AG08396 (cell line): ENCODE measurements at regions not wholly inside any gene's neighbourhood (a gene's known extent, or its start where the extent isn't known, plus 50 kb on each side); places are given as distances from the start of the nearest gene placed in this dataset.

ENCODE experiments used
- DNase-seq: peaks from one replicate; pipeline ENCODE4 v3.0.0; 2012; ENCODE audit warnings: low spot score, mixed read lengths

GRCh38 chr7:25314731-25315267 is 86.5 kb upstream of the NPVF start:
- DNase-seq: no peak

- no peak for DNase-seq
Observed at GRCh38 chr7:25316366-25316765, 88.1 kb upstream of the NPVF start.

DNA sequence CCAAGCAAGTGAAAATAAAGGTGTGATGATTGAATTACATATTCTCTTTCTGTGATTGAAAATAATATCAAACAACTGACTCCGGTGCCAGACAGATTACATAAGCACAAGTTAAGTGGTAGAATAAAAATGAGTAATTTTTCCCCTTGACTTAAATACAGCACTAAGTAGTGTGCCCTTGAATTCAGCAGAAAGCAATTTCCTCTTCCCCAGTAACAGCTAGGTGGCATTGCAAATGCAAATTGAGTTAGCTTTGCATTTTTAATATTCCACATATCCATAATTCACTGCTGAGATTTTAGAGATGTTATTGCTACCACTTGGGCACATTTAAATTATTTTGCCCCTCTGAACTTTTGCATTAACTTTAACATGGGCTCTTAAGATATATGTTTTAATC is 89.8 kb upstream of the NPVF start:
- DNase-seq: no peak

DNA sequence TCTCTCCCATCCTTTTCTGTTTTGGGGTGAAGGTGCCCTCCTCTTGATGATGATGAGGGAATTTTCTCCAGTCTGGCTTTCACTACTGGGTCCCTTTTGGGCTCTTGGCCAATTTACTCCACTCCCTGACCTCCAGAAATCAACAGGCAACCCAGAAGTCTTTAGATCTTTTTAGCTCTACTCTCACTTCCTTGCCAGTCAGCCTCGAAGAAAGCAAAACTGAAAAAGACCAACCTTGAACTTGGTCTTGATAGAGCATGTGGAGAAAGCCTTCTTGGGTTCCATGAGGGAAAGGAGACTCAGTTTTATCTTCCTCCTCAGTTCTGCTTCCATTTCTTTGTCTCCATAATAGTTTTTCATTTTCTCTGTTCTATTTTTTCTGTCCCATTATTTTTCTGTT is 91.4 kb upstream of the NPVF start:
- no peak for DNase-seq

DNA sequence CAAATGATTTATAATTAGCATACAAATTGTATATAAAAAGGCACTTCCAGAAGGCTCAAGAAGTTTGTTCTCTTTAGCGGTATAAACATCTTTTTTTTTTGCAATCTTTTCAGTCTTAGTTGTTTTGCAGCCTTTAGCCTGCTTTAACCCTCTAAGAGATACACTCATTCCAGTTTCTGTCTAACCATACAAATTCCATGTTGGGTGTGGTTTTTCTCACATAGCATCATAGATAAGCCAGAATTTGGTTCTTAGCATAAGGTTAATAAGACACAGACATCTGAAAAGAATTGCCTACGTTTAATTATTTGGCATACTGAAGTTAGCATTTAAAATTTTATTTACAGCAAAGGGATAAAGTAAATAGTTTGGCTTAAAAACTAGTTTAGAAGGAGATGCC is 92.5 kb upstream of the NPVF start:
- DNase-seq: no peak

- DNase-seq: no peak
Observed at GRCh38 chr7:25321424-25321823, 93.1 kb upstream of the NPVF start.

DNA sequence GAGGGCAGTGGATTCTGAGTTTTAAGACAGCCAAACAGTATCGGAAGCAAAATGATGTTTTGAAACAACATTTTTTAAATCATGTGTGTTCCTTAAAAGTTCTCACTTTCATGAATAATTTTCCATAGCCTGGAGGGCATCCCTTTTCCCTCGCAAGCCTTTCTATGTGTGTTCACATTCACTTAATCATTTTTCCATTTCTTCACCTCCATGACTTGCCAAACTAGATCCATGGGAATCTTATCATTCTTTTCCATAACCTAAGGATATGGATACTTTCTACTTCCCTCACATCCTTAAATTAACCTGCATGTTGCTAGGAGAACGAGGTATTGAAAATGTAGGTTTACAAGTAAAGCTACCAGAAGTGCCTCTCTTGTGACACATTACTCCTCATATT is 94.2 kb upstream of the NPVF start:
- DNase-seq: no peak

DNA sequence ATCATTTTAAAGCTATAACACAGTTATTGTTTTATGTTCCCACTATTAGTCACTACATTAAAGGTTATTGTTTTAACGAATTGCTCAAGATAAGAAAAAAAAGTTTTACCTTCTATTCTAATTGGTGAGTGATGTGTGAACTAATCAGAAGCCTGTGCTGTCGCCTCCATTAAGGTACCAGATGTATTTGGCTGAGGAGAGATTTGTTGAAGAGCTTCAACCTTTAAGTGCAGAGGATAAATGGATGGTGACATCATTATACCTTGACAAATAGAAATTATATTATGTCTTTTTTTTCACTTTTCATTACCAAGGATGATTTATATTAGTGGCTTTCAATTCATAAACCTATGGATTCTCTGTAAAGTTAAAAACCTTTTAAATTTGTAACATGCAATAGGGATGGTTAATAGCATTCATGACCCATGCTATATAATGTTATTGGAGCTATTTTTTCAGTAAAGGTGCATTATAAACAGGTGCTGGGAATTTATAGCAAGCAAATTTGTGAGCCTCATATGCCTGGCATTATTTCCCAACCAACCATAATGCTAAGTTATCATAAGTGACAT is 97.0 kb upstream of the NPVF start:
- DNase-seq: no peak

- DNase-seq: no peak
Observed at GRCh38 chr7:25326501-25327156, 98.3 kb upstream of the NPVF start.

DNA sequence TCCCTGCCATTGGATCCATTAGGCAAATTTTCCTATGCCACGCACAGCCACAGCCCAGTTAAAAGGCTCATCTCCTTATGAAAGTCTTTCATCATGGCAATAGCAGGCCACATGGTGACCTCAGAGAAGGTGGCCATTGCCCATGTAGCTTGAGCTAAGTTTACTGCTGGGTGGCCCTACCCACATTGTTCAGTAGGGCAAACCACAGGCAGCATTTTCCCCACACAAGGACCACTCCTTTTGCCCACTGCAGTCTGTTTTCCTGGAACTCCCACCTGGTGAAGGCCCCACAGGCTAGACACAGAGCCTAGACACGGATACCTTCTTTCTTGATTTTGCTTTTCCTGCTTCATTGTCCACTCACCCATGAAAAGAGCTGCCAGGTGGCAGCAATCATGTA is 101.5 kb upstream of the NPVF start:
- no peak for DNase-seq

- DNase-seq: no peak
Observed at GRCh38 chr7:25333296-25333928, 105.1 kb upstream of the NPVF start.

GRCh38 chr7:25347360-25348066 is 119.2 kb upstream of the NPVF start:
- DNase-seq: no peak

DNA sequence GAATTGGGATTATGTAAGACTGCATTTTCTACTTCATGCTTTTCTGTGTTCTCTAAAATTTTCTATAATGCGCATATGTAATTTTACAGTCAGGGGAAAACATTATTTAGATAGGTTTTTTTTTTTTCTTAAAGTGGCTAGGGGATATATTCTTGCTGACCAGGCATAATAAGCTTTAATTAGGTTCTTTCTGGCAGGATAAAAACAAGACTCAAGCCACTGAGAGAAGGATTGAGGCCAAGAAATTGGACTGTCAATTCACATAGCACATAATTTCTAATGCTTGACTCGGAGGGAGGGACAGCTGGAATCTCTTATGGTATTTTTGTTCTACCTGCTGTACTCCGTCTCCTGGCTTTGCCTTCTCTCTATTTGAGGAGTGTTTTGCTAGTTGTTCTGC is 119.8 kb upstream of the NPVF start:
- no peak for DNase-seq

- DNase-seq: no peak
Observed at GRCh38 chr7:25349283-25350017, 121.2 kb upstream of the NPVF start.

DNA sequence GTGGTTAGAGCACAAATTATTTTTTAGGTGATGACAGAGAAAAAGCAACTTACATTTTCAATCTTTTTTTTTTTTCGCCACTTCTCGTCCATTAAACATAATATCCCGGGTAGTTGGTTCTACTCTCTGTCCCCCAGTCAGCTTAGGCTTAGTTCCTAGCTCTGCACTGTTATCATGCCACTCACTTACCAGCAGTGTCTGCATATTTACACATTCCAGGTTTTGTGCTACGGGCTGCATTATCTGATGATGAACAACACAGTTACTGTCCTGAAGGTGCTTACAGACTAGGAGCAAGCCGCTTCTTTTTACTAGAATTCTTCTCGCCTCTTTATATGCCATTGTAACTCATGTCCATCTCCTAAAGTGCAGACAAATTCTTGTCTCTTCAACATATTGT is 121.8 kb upstream of the NPVF start:
- DNase-seq: no peak

GRCh38 chr7:25351761-25352160 is 123.5 kb upstream of the NPVF start:
- DNase-seq: no peak

DNA sequence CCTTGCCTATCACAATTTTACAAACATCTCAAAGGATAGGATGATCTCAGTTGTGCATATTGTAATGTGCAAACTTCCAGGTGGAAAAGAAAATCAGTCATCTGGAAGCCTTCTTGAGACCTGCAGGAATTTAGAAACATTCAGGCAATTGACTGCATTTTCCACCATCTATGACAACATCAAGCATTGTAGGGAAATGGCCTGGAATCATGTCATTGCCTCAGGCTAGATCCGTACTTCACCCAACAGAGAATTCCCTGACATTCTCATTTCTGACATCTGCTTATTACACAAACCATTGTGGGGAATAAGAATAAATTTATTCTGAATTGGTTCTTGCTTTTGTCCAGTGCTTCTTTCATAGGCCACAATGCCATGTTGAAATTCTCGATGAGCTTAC is 124.9 kb upstream of the NPVF start:
- no peak for DNase-seq

DNA sequence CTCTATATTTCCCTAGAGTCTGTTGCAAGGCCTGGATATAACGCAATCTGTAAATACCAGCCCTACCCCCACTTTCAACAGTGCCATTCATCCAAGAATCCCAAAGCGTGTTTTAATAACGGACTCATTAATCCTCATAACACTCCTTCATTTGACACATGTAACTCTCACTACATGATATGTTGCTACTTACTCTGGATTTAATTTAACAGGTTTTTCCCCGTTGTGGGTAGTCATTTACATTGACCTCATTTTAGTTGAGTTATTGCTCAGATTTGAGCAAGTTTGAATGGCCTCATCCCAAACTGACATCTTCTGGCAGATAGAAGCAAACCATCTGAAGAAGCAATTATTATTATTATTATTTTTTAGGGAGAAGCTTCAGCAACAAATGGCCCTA is 125.4 kb upstream of the NPVF start:
- no peak for DNase-seq

DNA sequence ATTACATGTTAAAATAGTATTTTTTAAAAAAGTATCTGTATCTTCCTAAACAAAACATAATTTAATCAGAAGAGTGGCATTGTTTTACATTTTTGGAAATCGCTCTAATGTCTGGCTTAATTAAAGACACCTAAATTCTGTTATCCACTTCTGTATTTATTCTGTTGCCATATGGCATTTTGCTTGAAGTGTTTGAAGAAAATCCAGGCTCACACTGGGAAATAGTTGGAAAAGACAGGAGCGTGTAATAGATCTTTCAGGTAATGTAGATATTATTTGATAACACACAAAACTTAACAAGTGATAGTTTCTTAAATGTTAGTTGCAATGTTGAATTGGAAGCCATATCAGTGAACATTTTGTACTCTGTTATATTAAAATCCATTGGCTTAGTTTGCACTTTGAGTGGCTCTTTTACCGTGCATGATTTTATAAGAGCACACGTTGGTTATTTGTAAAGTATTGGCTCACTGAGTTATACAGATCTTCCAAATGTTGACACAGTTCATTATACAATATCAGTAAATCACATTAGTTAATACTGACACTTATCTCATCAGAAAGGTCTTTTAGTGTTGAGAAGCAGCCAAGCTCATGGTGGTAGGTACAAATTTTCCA is 128.4 kb upstream of the NPVF start:
- DNase-seq: no peak

GRCh38 chr7:25358926-25359325 is 130.6 kb upstream of the NPVF start:
- no peak for DNase-seq

DNA sequence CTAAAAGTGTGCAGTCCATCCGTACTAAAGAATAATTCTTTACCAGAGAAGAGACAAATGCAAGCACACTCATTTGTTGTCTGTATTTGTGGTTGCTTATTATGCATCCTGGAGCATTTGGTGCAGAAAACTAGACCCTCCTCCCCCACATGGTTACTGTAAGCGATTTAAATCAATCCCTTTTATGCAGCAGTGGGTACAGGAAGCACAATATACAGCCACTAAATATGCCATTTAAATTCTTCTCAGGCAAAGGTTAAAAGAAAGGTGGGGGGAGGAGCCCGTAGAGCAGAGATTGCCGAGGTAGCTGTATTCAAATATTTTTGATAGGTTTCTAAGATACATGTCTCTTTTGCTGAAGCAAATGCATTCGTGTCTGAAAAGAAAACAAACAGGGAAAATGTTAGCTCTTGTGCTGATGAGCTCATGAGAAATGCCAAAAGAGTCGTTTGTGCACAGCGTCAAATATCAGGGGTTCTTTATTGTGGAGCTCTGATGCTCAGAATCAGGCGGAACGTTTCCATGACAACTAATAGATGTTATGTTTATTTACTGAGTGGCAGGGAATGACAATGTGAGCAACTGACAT is 131.3 kb upstream of the NPVF start:
- DNase-seq: no peak
